Spinal cord (tissue), 9 donors: ENCODE measurements at regions not wholly inside any gene's neighbourhood (a gene's known extent, or its start where the extent isn't known, plus 50 kb on each side); places are given as distances from the start of the nearest gene placed in this dataset.
A peak's percentile ranks its signal among the peaks of the same experiment; 100 is the strongest.
"Not testable (repeated sequence)": the region's sequence is repeated elsewhere in the genome, so short reads cannot be mapped to it uniquely, and the experiment has no call there.

Experiments used
- DNase-seq, 6 donors: peaks; one replicate each; pipeline versions ENCODE4 v3.0.0 to v3.0.0-alpha.2; 2013 to 2015; ENCODE audit warnings: low spot score in 6 of 6, low read depth in 4 of 6
- H3K27ac ChIP-seq: one replicate; pipeline ENCODE4 v1.5.1; 2013; ENCODE audit warnings: low read depth, low read length, control low read depth
- H3K27me3 ChIP-seq: one replicate; pipeline ENCODE4 v1.6.1; 2013; ENCODE audit warnings: low read length; ENCODE audit not compliant: control insufficient read depth, insufficient read depth
- H3K36me3 ChIP-seq: one replicate; pipeline ENCODE4 v1.6.1; 2013; ENCODE audit warnings: low read length; ENCODE audit not compliant: control insufficient read depth, insufficient read depth
- H3K4me1 ChIP-seq: one replicate; pipeline ENCODE4 v1.6.1; 2013; ENCODE audit warnings: low read length; ENCODE audit not compliant: control insufficient read depth, insufficient read depth
- H3K4me3 ChIP-seq: one replicate; pipeline ENCODE4 v1.5.1; 2013; ENCODE audit warnings: low read depth, low read length, control low read depth
- H3K9me3 ChIP-seq: one replicate; pipeline ENCODE4 v1.6.1; 2013; ENCODE audit warnings: low read length; ENCODE audit not compliant: control insufficient read depth, insufficient read depth
- WGBS: methylation state at CpG from one replicate; pipeline ENCODE4 v1.1.5; 2013; ENCODE audit warnings: missing lambda C conversion rate; ENCODE audit not compliant: insufficient coverage; 5-methylcytosine and 5-hydroxymethylcytosine counted together
- donor health status: healthy.

DNA sequence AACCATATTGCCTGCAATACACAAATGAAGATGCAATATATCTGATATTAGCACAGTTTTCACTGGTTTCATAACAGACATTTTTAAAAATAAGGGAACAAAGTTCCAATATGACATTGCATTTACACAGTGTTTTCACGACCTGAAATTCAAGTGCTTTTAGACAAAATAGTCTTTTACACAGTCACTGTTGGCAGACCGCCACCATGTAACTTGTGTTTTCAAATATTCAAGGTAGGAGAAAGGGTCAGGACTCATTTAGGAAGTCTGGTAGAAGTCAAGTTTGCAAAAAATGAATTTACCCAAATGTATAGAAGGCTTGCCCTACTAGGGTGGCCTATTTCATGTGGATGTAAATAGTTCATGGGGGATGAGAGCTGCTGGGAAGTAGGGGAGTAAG lies 98.1 kb upstream of the TAS2R1 start:
- no peaks in the 10 kb centered on the region for H3K27me3 ChIP-seq
- no peaks in the 10 kb centered on the region for H3K4me1 ChIP-seq
- DNase-seq: no peak
- H3K27ac ChIP-seq: no peak overlapping the region
- peaks cover 1% of the 10 kb centered on the region for H3K9me3 ChIP-seq
- H3K4me3 ChIP-seq: no peak overlapping the region
- no peaks in the 10 kb centered on the region for H3K36me3 ChIP-seq
- 100% methylated on average over 1 of the region's 2 CpGs for WGBS

DNA sequence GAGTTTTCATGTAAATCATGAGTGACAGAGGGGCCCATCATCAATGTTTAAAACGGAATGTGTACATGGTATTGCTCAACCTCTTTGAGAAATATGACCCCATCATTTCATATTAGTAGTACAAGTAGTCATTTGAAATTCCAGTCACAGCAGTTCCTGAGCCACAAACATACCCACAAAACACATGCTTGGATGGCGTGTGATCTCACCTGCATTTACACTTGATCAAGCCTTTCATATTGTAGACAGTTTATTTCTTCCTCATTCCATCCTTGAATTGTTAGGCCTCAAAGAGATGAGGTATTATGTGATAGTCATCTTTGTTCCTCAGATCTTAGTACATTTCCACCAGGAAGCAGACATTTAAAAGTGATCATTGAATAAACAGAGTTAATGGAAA lies 96.8 kb upstream of the TAS2R1 start:
- H3K27ac ChIP-seq: no peak overlapping the region
- no CpG with 5 or more reads among the region's 2 CpGs for WGBS
- no peaks in the 10 kb centered on the region for H3K36me3 ChIP-seq
- H3K4me1 ChIP-seq: no peaks in the 10 kb centered on the region
- H3K4me3 ChIP-seq: no peak overlapping the region
- H3K9me3 ChIP-seq: no peaks in the 10 kb centered on the region
- DNase-seq: no peak
- no peaks in the 10 kb centered on the region for H3K27me3 ChIP-seq

DNA sequence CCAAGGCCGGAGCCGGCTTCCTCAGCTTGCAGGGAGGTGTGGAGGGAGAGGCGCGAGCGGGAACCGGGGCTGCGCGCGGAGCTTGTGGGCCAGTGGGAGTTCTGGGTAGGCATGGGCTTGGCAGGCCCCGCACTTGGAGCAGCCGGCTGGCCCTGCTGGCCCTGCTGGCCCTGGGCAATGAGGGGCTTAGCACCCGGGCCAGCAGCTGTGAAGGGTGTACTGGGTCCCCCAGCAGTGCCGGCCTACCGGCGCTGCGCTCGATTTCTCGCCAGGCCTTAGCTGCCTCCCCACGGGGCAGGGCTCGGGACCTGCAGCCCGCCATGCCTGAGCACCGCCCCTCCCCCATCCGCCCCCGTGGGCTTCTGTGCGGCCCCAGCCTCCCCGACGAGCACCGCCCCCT lies 95.1 kb upstream of the TAS2R1 start:
- H3K9me3 ChIP-seq, DNase-seq, H3K27ac ChIP-seq, H3K36me3 ChIP-seq, H3K4me3 ChIP-seq, H3K27me3 ChIP-seq, H3K4me1 ChIP-seq: not testable (repeated sequence)
- over 99% methylated on average over 21 of the region's 28 CpGs for WGBS

DNA sequence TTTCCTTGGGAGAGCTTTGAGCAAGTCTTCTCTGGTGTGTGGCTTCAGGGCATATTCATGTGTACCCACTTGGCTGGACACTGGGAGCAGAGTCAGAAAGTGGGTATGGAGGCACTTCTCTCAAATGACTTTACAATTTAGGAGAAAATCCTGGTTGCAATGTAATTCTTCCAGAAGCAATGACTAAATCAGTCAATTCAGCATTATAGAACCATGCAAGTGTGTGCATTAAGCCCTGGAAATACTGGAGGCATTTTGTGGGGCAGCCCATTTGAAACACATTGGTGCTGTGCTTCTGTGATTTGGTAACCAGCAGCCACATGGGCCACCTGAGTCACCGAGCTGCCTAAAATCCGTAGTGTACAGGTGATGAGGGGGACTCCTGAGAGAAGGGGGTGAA lies 94.6 kb upstream of the TAS2R1 start:
- H3K9me3 ChIP-seq: no peaks in the 10 kb centered on the region
- H3K4me3 ChIP-seq: no peak overlapping the region
- DNase-seq: no peak
- WGBS: 94% methylated on average over 2 of the region's 2 CpGs
- no peaks in the 10 kb centered on the region for H3K36me3 ChIP-seq
- H3K27ac ChIP-seq: no peak overlapping the region
- H3K27me3 ChIP-seq: no peaks in the 10 kb centered on the region
- no peaks in the 10 kb centered on the region for H3K4me1 ChIP-seq

DNA sequence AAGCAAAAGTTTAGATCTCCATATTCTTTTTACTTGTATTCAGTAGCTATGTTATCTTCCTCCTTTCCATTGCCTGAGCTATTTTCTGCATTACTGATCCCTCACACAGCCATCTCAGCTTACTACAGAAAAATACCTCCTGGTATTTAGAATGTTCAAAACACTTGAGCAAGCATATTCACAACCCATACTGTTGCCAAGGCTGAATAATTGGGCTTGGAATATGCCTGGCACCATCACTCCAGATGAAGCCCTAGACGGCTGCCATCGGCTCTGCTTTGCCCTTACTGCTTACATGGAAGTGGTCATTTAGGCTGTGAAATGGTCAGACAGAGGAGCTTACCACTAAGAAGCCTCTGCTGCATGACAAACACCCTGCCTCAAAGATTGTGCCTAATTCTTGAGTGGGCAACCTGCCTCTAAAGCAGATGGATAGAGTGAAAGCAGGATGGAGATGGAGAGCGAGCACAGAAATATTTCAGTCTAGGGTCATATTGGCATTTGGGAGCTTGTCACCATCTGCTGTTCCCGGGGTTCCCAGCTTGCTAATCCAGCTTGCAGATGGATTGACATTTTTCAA lies 92.5 kb upstream of the TAS2R1 start:
- Histone ChIP-seq H3K27me3 (no peaks in the 10 kb centered on the region), H3K4me3 (no peak overlapping the region), H3K27ac (no peak overlapping the region), H3K9me3 (no peaks in the 10 kb centered on the region), H3K4me1 (no peaks in the 10 kb centered on the region), H3K36me3 (no peaks in the 10 kb centered on the region)
- 95% methylated on average over 4 of the region's 4 CpGs for WGBS
- DNase-seq: peak in 1 of 6 donors; percentile 87

DNA sequence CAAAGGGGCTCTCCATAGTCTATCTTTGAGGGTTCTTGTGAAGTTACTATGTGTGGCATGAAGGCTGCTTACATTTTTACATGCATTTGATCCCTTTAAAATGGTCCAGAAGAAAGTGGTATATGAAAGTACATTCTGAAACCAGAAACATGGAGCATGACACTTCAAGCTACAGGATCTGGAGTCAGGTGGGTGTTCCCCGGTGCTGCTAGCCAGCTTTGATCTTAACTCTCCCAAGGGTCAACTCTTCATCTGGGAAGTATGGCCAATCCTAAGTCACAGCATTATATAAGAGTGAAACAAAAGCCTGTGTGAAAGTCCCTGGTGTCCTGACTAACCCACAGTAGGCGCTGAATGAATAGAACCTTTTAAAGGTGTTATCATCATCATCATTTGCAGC lies 91.0 kb upstream of the TAS2R1 start:
- WGBS: no CpG with 5 or more reads among the region's 2 CpGs
- Histone ChIP-seq H3K9me3 (no peaks in the 10 kb centered on the region), H3K4me1 (no peaks in the 10 kb centered on the region), H3K27me3 (no peaks in the 10 kb centered on the region), H3K36me3 (no peaks in the 10 kb centered on the region), H3K4me3 (no peak overlapping the region), H3K27ac (no peak overlapping the region)
- DNase-seq: no peak

DNA sequence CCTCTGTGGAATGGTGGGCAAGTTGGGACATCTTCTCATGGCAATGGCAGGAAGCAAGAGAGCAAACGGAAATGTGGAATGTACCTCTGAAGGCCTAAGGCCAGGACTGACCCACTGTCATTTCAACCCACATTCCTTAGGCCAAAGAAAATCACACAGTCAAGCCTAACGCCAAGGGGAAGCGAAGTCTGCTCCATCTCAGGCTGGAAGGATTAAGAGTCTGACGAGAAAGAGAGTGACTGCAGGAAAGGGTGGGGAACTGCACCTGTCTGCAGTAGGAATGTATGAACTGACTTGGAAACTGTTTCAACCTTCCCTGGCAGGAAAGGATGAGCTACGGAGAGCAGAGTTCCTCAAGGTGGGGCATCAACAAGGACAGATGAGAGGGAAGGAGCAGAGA lies 90.2 kb upstream of the TAS2R1 start:
- no peaks in the 10 kb centered on the region for H3K36me3 ChIP-seq
- DNase-seq: no peak
- H3K4me3 ChIP-seq: no peak overlapping the region
- no peak overlapping the region for H3K27ac ChIP-seq
- no peaks in the 10 kb centered on the region for H3K9me3 ChIP-seq
- H3K4me1 ChIP-seq: no peaks in the 10 kb centered on the region
- 86% methylated on average over 5 of the region's 5 CpGs for WGBS
- H3K27me3 ChIP-seq: no peaks in the 10 kb centered on the region

DNA sequence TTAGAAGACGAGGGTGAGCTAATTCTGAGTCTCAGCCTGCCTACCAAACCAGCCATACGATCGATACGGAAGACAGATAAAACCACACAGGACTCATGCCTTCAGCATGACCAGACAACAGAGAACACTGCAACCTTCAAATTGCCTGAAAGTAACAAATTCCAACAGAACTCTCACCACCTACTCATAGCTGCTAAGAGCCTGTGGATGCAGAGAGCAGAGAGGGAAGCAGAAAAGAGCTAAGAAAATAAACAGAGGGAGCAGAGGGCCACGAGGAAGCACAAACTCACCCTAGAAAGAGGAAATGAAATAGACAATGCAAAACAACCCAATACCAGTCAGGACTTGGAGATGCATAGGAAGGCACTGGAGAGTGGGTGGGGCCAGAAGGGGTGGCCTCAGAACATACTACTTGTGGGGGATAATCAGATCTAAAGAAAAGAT lies 86.7 kb upstream of the TAS2R1 start:
- Histone ChIP-seq H3K36me3 (no peaks in the 10 kb centered on the region), H3K4me1 (no peaks in the 10 kb centered on the region), H3K4me3 (no peak overlapping the region), H3K27me3 (no peaks in the 10 kb centered on the region), H3K27ac (no peak overlapping the region), H3K9me3 (no peaks in the 10 kb centered on the region)
- DNase-seq: no peak
- WGBS: 86% methylated on average over 4 of the region's 5 CpGs

DNA sequence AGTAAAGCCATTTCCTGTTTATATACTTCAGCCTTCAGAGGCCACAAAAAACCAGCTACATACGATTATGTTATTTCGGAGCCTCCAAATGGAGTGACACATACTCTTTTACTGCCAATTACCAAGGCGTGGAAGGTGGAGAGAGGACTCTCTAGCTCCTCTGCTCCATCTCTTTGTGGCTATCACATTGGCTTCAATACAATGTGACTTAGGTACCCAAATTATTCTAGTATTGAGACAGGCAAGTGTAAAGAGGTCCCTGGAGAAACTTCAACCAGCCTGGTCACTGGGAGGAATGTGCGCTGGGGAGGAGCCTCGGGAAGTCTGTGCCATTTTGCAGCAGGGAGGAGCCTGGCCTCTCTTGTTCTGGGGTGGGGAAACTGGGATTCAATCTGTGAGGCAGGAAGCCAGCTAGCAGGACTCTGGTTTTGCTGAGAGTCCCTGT lies 85.8 kb upstream of the TAS2R1 start:
- 94% methylated on average over 3 of the region's 5 CpGs for WGBS
- H3K36me3 ChIP-seq: no peaks in the 10 kb centered on the region
- H3K9me3 ChIP-seq: no peaks in the 10 kb centered on the region
- no peak for DNase-seq
- no peaks in the 10 kb centered on the region for H3K27me3 ChIP-seq
- H3K4me3 ChIP-seq: no peak overlapping the region
- no peaks in the 10 kb centered on the region for H3K4me1 ChIP-seq
- H3K27ac ChIP-seq: no peak overlapping the region

DNA sequence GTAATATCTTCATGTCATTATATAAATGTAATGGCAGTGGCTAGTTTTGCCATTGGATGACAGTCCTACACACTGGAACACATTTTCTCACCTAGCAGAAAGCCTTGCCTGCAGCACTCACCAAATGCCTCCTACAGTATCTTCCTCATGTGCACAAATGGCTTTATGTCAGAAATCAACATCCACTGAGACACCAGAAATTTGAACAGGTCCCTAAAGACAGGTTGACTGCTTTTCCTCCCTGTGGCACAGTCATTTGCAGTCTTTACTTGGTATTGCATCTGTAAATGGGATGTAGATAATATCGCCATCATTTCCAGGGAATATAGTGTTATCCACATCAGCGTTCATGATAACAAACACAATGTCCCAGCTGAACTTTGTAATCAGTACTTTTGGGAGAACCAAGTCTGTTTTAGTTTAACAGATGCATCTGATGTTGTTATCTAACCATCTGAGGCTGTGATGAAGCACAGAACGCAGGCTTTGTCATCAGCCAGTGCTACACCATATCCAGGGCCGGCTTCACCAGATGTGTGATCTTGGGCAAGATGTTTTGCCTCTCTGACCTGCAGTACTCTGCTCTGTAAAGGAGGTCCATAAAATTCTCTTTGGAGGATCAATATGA lies 83.9 kb upstream of the TAS2R1 start:
- peak in 1 of 6 donors; percentile 62 for DNase-seq
- Histone ChIP-seq H3K27me3 (no peaks in the 10 kb centered on the region), H3K36me3 (no peaks in the 10 kb centered on the region), H3K27ac (no peak overlapping the region), H3K4me3 (no peak overlapping the region), H3K4me1 (no peaks in the 10 kb centered on the region), H3K9me3 (no peaks in the 10 kb centered on the region)
- 83% methylated on average over 1 of the region's 4 CpGs for WGBS
